Activated CD8-positive, alpha-beta memory T cell treated with anti-CD3 and anti-CD28 coated beads for 36 hours (primary cell): ENCODE measurements at regions not wholly inside any gene's neighbourhood (a gene's known extent, or its start where the extent isn't known, plus 50 kb on each side); places are given as distances from the start of the nearest gene placed in this dataset.
"Not testable (repeated sequence)": the region's sequence is repeated elsewhere in the genome, so short reads cannot be mapped to it uniquely, and the experiment has no call there.

Source experiments
- CTCF ChIA-PET: fragments of 350-600 bp; sonication (Branson Sonifier 250); formaldehyde crosslinking; loops from one replicate; lab custom pipeline; 2021; ENCODE audit warnings: antibody characterized with exemption; lab: Charles Lee
- POLR2A ChIA-PET: fragments of 350-600 bp; sonication (Branson Sonifier 250); formaldehyde crosslinking; loops from one replicate; lab custom pipeline; 2021; ENCODE audit warnings: antibody characterized with exemption; lab: Charles Lee

- ChIA-PET CTCF (no interaction called here), POLR2A (no interaction called here)
Observed at GRCh38 chr17:31722251-31723056, 136.6 kb downstream of the COPRS start.

DNA sequence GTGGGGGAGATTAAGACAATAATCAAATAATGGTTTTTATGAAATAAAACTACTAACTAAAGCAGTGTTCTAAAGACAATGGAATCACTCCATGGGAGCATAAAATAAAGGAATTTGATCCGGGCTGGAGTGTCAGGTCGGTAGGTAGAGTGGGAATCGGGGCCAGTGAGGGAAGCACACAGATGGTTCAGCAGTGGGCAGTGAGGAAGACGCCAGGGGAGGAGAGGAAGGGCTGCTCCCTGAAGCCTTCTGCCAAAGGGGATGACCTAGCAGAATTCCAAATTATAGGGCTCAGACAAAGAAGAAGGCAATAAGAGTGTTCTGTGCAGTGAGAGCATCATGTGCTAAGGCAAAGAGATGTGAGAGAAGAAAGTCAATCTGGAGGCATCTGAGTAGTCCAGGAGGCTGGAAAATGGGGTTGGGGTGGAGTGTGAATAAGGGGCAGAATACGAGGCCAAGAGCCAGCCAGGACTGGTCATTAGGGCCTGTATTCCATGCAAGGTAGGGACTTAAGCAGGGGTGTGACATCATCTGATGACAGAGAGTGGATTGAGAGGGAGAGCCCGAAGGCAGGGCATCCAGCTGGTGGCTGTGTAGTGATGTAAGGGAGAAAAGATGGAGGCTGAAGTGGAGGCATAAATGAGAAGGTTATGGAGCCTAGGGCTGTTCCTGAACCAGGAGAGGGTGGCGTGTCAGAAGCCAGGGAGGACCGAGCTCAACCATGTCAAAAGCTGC, 137.6 kb downstream of the COPRS start:
- ChIA-PET POLR2A (no interaction called here), CTCF (no interaction called here)

GRCh38 chr17:31717251-31717650, 141.8 kb downstream of the COPRS start:
- POLR2A ChIA-PET, CTCF ChIA-PET: not testable (repeated sequence)

DNA sequence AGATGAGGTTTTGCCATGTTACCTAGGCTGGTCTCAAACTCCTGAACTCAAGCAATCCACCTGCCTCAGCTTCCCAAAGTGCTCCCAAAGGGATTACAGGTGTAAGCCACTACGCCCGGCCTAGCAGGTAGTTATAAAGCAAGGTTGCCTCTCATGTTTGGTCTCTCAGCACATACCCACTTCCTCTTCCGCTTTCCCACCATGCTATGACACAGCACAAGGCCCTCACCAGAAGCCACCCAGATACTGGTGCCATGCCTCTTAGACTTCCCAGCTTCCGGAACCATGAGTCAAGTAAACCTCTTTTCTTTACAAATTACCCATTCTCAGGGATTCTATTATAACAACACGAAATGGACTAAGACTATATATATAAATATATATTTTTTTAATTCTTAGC, 143.6 kb downstream of the COPRS start:
- POLR2A ChIA-PET, result no interaction called here
- CTCF ChIA-PET, result no interaction called here

DNA sequence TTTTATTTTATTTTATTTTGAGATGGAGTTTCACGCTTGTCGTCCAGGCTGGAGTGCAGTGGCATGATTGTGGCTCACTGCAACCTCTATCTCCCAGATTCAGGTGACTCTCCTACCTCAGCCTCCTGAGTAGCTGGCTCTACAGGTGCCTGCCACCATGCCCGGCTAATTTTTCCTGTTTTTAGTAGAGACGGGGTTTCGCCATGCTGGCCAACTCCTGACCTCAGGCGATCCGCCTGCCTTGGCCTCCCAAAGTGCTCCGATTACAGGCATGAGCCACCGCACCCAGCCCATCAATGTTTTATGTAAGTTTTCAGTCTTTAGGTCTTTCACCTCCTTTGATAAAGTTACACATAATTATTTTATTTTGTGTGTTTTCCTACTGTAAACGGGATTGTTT, 154.6 kb downstream of the COPRS start:
- POLR2A ChIA-PET, result no interaction called here
- CTCF ChIA-PET, result no interaction called here

GRCh38 chr17:31702041-31702440, 157.0 kb downstream of the COPRS start:
- CTCF ChIA-PET, result no interaction called here

DNA sequence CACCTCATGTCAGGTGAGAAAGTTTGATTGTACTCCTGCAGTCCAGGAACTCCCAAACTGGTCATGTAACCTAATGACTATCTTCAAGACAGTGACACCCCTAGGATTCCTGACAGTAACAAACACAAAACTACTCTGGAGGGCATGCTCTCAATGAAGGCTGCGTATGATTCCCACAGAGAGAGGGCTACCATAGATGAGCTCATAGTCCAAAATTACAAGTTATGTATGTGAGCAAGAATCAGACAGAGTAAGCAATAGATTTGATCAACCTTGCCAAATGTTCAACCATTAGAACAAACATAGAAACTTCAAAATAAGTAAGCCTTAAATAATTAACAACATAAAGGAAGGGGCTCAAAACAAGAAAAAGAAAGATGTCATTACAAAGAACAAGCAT, 158.1 kb downstream of the COPRS start:
- POLR2A ChIA-PET, result no interaction called here
- CTCF ChIA-PET, result no interaction called here

More at GRCh38 chr17:31702041-31702440, 157.0 kb downstream of the COPRS start:
- POLR2A ChIA-PET, result no interaction called here

DNA sequence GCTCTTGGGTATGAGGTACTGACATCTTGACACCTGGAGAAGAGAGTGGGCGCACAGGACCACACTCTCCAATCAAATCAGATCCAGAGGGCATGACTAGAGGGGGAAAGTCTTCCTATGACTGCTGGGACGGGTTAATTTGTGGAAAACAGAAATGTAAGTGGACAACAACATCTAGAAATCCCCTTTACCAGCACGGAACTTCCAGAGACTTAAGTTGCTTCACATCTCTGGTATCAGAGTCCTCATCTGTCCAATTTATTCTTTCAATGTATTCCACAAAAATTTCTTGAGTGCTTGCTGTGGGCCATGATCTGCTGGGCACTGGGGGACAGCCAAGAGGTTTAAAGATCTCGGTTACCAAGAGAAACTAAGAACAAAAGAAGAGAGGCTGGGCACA, 159.2 kb downstream of the COPRS start:
- ChIA-PET POLR2A (no interaction called here), CTCF (no interaction called here)

GRCh38 chr17:31699281-31699680, 159.8 kb downstream of the COPRS start:
- POLR2A ChIA-PET, result no interaction called here

DNA sequence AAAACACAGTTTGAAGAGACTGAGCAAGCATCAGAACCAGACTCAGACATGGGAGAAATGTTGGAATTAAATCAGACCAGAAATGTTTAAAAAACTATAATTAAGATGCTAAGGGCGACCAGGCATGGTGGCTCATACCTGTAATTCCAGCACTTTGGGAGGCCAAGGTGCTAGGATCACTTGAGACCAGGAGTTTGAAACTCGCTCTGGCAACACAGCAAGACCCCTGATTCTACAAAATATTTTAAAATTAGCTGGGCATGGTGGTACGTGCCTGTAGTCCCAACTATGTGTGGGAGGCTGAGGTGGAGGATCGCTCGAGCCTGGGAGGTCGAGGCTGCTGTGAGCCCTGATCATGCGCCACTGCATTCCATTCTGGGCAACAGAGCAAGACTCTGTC, 160.3 kb downstream of the COPRS start:
- CTCF ChIA-PET, result no interaction called here
- POLR2A ChIA-PET, result no interaction called here

More at GRCh38 chr17:31699281-31699680, 159.8 kb downstream of the COPRS start:
- CTCF ChIA-PET, result no interaction called here

GRCh38 chr17:31697838-31698237, 161.2 kb downstream of the COPRS start:
- ChIA-PET CTCF (no interaction called here), POLR2A (no interaction called here)

GRCh38 chr17:31696703-31697325, 162.2 kb downstream of the COPRS start:
- POLR2A ChIA-PET, result no interaction called here
- CTCF ChIA-PET, result interaction anchor here (0.9 kb wide), 1 partner anchor 146 kb away, joined by 3 read pairs; no protein-coding TSS in a partner anchor

- ChIA-PET CTCF (interaction anchor here (0.6 to 0.9 kb wide), 2 partner anchors 146 to 238 kb away, joined by 3 read pairs; no protein-coding TSS in a partner anchor), POLR2A (no interaction called here)
Observed at GRCh38 chr17:31696184-31696602, 162.9 kb downstream of the COPRS start.

- ChIA-PET CTCF (interaction anchor here (0.6 kb wide), 1 partner anchor 239 kb away, joined by 3 read pairs; no protein-coding TSS in a partner anchor), POLR2A (no interaction called here)
Observed at GRCh38 chr17:31695456-31696090, 163.5 kb downstream of the COPRS start.

GRCh38 chr17:31693433-31694220, 165.4 kb downstream of the COPRS start:
- CTCF ChIA-PET, result no interaction called here
- POLR2A ChIA-PET, result no interaction called here

- ChIA-PET POLR2A (no interaction called here), CTCF (no interaction called here)
Observed at GRCh38 chr17:31692632-31693031, 166.4 kb downstream of the COPRS start.

DNA sequence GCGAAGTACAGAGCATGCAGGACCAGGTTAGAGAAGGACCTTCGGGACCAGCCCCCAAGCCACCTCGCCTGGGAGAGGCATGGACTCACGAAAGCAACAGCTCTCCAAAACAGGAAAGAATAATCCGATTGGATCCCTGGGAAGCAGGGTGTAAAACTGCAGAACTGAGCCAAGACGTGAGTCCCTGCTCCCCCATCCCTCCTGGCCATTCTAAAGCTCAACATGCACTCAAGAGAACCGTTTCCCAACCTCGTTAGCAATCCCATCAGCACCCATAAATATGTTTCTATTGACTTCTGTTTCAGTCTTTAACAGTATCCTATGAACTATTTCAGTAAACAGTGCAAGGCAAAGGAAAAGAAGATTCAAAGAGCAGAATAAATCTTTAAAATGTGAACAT, 167.0 kb downstream of the COPRS start:
- CTCF ChIA-PET, result no interaction called here
- POLR2A ChIA-PET, result no interaction called here

DNA sequence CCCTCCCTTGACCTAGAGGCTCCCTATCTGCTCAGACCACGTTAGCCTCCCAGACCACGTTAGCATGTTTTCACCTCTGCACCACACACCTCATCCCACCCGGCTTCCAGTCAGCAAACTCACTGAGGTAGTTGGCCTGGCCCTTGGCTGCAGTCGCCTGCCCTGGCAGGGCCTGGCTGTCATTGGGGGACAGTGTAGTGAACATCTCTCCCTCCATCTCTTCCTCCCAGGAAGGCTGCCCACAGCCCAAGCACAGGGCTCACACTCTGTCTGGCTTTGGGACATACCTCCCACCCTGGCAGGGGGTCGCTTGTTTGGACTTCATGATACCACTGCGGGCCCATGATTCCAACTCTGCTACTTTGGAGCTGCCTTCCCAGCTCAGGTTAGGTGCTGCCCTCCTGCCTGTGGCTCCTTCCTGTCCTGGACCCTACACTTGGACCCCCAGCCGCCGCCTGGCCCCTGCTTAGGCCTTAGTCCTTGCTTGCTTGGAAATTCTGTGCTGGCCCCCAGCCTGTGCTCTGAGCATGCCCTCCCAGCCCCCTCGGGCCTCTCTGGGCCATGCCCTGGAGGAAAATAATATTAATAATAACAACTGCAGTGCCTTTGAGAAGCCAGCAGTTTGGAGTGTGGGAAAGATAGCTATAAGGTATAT, 167.7 kb downstream of the COPRS start:
- CTCF ChIA-PET, result no interaction called here
- POLR2A ChIA-PET, result no interaction called here

- POLR2A ChIA-PET, result no interaction called here
Observed at GRCh38 chr17:31690151-31690551, 168.9 kb downstream of the COPRS start.

More at GRCh38 chr17:31690151-31690551, 168.9 kb downstream of the COPRS start:
- CTCF ChIA-PET, result no interaction called here
